ENCODE measurements at regions not wholly inside any gene's neighbourhood (a gene's known extent, or its start where the extent isn't known, plus 50 kb on each side); places are given as distances from the start of the nearest gene placed in this dataset.

DNA sequence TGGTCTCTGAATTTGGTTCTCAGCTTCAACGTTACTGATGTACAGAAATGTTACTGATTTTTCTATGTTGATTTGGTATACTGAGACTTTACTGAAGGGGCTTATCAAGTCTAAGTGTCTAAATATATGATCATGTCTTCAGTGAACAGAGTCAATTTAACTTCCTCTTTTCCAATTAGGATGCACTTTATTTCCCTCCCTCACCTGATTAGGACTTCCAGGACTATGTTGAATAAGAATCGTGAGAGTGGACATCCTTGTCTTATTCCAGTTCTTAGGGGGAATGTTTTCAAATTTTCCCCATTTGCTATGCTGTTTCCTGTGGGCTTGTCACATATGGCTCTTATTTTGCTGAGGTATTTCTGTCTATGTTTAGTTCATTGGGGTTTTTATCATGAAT is 349.5 kb downstream of the PRR16 start:
- no peak overlapping the region for H2AFZ ChIP-seq (ENCODE audit: low read length)
- no peak overlapping the region for H3K4me3 ChIP-seq (replicated peaks in 1 of 3; ENCODE audit: insufficient read depth in 1 of 3, low read depth in 2 of 3, low read length in 3 of 3)
- H3K27me3 ChIP-seq (ENCODE audit: control insufficient read depth in 1 of 2, insufficient read depth in 2 of 2, low read length in 2 of 2) = no peaks in the 10 kb centered on the region
- BruUV-seq (replicated peaks) = no TSS peak
- in situ Hi-C loops (cut with HindIII; ENCODE audit: extremely low pct_ligation_motif_present, low pct_unique_long_range_greater_than_20kb) (no loop called here), intact Hi-C loops (cut with micrococcal nuclease; ENCODE audit: unreplicated experiment) (no loop called here)
- ATAC-seq (no peak), DNase-seq (ENCODE audit: low spot score) (no peak), FAIRE-seq (no peak)
- POLR2A ChIA-PET = no interaction called here
- H3K79me2 ChIP-seq (ENCODE audit: insufficient read depth, low read length) = no peaks in the 10 kb centered on the region
- H3K4me2 ChIP-seq (ENCODE audit: low read depth, low read length) = no peak overlapping the region
- H3K27ac ChIP-seq (ENCODE audit: extremely low read length, insufficient read depth, low read length) = no peak overlapping the region
- CTCF ChIA-PET (ENCODE audit: low intra/inter-chr PET ratio, low total read pairs) = no interaction called here
- no peaks in the 10 kb centered on the region for H3K36me3 ChIP-seq (replicated peaks in 1 of 2; ENCODE audit: control insufficient read depth in 1 of 2, insufficient read depth in 2 of 2, low read length in 2 of 2)
- no peak overlapping the region for H3K9ac ChIP-seq (ENCODE audit: insufficient read depth, low read depth, low read length)
- WGBS (ENCODE audit: low lambda C conversion rate) = 0% methylated on average over 2 of the region's 2 CpGs
- TF ChIP-seq CHCHD3 (CRISPR knock-in tag; IDR thresholded peaks at IDR 0.05) (no peak), ZFY (CRISPR knock-in tag; IDR thresholded peaks at IDR 0.05) (no peak), MBNL3 (CRISPR knock-in tag; conservative IDR thresholded peaks at IDR 0.05) (no peak), NR2F1 (CRISPR knock-in tag; IDR thresholded peaks at IDR 0.05) (no peak), REPIN1 (CRISPR knock-in tag; IDR thresholded peaks at IDR 0.05; ENCODE audit: borderline replicate concordance, low read depth) (no peak), HDAC2 (CRISPR knock-in tag; IDR thresholded peaks at IDR 0.05) (no peak), FOXA3 (CRISPR knock-in tag; IDR thresholded peaks at IDR 0.05) (no peak), ZNF253 (CRISPR knock-in tag; IDR thresholded peaks at IDR 0.05; ENCODE audit: borderline replicate concordance) (no peak), ZNF547 (CRISPR knock-in tag; IDR thresholded peaks at IDR 0.05) (no peak), JUN (CRISPR knock-in tag; IDR thresholded peaks at IDR 0.05) (no peak), ZBTB20 (CRISPR knock-in tag; IDR thresholded peaks at IDR 0.05; ENCODE audit: borderline replicate concordance, low read depth) (no peak)
- no peaks in the 10 kb centered on the region for H3K4me1 ChIP-seq (ENCODE audit: insufficient read depth, low read length)
- no peaks in the 10 kb centered on the region for H3K9me3 ChIP-seq (ENCODE audit: low read length)
- no peaks in the 10 kb centered on the region for H4K20me1 ChIP-seq (ENCODE audit: insufficient read depth, low read length)
